ENCODE measurements at regions not wholly inside any gene's neighbourhood (a gene's known extent, or its start where the extent isn't known, plus 50 kb on each side); places are given as distances from the start of the nearest gene placed in this dataset.
"Not testable (repeated sequence)": the region's sequence is repeated elsewhere in the genome, so short reads cannot be mapped to it uniquely, and the experiment has no call there.

GRCh38 chrX:93868289-93868965, 194.4 kb downstream of the FAM133A start:
- Histone ChIP-seq H4K20me1 (ENCODE audit: insufficient read depth, low read depth, low read length) (no peaks in the 10 kb centered on the region), H3K4me2 (ENCODE audit: low read depth, low read length, poor library complexity, severe bottlenecking) (no peak overlapping the region), H3K36me3 (ENCODE audit: insufficient read depth, low read length) (no peaks in the 10 kb centered on the region), H3K9me3 (ENCODE audit: low read length) (peaks cover 25% of the 10 kb centered on the region), H3K9ac (ENCODE audit: low read length) (no peak overlapping the region), H3K9me2 (replicated peaks; ENCODE audit: insufficient read depth, low read length) (no peaks in the 10 kb centered on the region), H2AFZ (ENCODE audit: low read length) (no peak overlapping the region), H3K4me1 (ENCODE audit: low read length) (no peaks in the 10 kb centered on the region), H3K27me3 (ENCODE audit: low read length) (no peaks in the 10 kb centered on the region), H3K79me2 (ENCODE audit: low read length) (no peaks in the 10 kb centered on the region), H3K4me3 (ENCODE audit: low read length) (no peak overlapping the region), H3K27ac (ENCODE audit: low read length) (no peak overlapping the region)
- DNase-seq = no peak

GRCh38 chrX:93874554-93874953, 200.5 kb downstream of the FAM133A start:
- H3K36me3 ChIP-seq (ENCODE audit: insufficient read depth, low read length) = no peaks in the 10 kb centered on the region
- no peak overlapping the region for H3K9ac ChIP-seq (ENCODE audit: low read length)
- H3K4me3 ChIP-seq (ENCODE audit: low read length) = no peak overlapping the region
- H3K9me2 ChIP-seq (replicated peaks; ENCODE audit: insufficient read depth, low read length) = no peaks in the 10 kb centered on the region
- H4K20me1 ChIP-seq (ENCODE audit: insufficient read depth, low read depth, low read length) = no peaks in the 10 kb centered on the region
- no peak overlapping the region for H2AFZ ChIP-seq (ENCODE audit: low read length)
- H3K27me3 ChIP-seq (ENCODE audit: low read length) = no peaks in the 10 kb centered on the region
- no peak overlapping the region for H3K4me2 ChIP-seq (ENCODE audit: low read depth, low read length, poor library complexity, severe bottlenecking)
- no peak overlapping the region for H3K27ac ChIP-seq (ENCODE audit: low read length)
- no peaks in the 10 kb centered on the region for H3K79me2 ChIP-seq (ENCODE audit: low read length)
- no peaks in the 10 kb centered on the region for H3K4me1 ChIP-seq (ENCODE audit: low read length)
- peaks cover 4% of the 10 kb centered on the region for H3K9me3 ChIP-seq (ENCODE audit: low read length)
- peak; percentile 73 for DNase-seq

- no peak for DNase-seq
- no peaks in the 10 kb centered on the region for H3K9me2 ChIP-seq (replicated peaks; ENCODE audit: insufficient read depth, low read length)
- H3K4me1 ChIP-seq (ENCODE audit: low read length) = no peaks in the 10 kb centered on the region
- H4K20me1 ChIP-seq (ENCODE audit: insufficient read depth, low read depth, low read length) = no peaks in the 10 kb centered on the region
- H3K9me3 ChIP-seq (ENCODE audit: low read length) = peaks cover 13% of the 10 kb centered on the region
- no peaks in the 10 kb centered on the region for H3K79me2 ChIP-seq (ENCODE audit: low read length)
- H3K27ac ChIP-seq (ENCODE audit: low read length) = no peak overlapping the region
- H3K4me3 ChIP-seq (ENCODE audit: low read length) = no peak overlapping the region
- H3K27me3 ChIP-seq (ENCODE audit: low read length) = no peaks in the 10 kb centered on the region
- H3K4me2 ChIP-seq (ENCODE audit: low read depth, low read length, poor library complexity, severe bottlenecking) = no peak overlapping the region
- H3K36me3 ChIP-seq (ENCODE audit: insufficient read depth, low read length) = no peaks in the 10 kb centered on the region
- H2AFZ ChIP-seq (ENCODE audit: low read length) = no peak overlapping the region
- no peak overlapping the region for H3K9ac ChIP-seq (ENCODE audit: low read length)
Observed at GRCh38 chrX:93875621-93876282, 201.7 kb downstream of the FAM133A start.

GRCh38 chrX:93921041-93921440, 247.0 kb downstream of the FAM133A start:
- H3K27me3 ChIP-seq (ENCODE audit: low read length); H3K79me2 ChIP-seq (ENCODE audit: low read length); H3K4me2 ChIP-seq (ENCODE audit: low read depth, low read length, poor library complexity, severe bottlenecking); H3K9me2 ChIP-seq (replicated peaks; ENCODE audit: insufficient read depth, low read length); H3K4me3 ChIP-seq (ENCODE audit: low read length); DNase-seq; H3K9ac ChIP-seq (ENCODE audit: low read length); H3K36me3 ChIP-seq (ENCODE audit: insufficient read depth, low read length); H4K20me1 ChIP-seq (ENCODE audit: insufficient read depth, low read depth, low read length); H2AFZ ChIP-seq (ENCODE audit: low read length); H3K4me1 ChIP-seq (ENCODE audit: low read length); H3K27ac ChIP-seq (ENCODE audit: low read length): not testable (repeated sequence)
- H3K9me3 ChIP-seq (ENCODE audit: low read length) = peaks cover 26% of the 10 kb centered on the region

- Histone ChIP-seq H3K4me1 (ENCODE audit: low read length) (no peaks in the 10 kb centered on the region), H3K27me3 (ENCODE audit: low read length) (no peaks in the 10 kb centered on the region), H3K79me2 (ENCODE audit: low read length) (no peaks in the 10 kb centered on the region)
Observed at GRCh38 chrX:93932471-93933220, 258.6 kb downstream of the FAM133A start.

GRCh38 chrX:93977641-93978040, 303.6 kb downstream of the FAM133A start:
- Histone ChIP-seq H3K9ac (ENCODE audit: low read length) (no peak overlapping the region), H3K79me2 (ENCODE audit: low read length) (no peaks in the 10 kb centered on the region), H2AFZ (ENCODE audit: low read length) (no peak overlapping the region), H4K20me1 (ENCODE audit: insufficient read depth, low read depth, low read length) (no peaks in the 10 kb centered on the region), H3K27ac (ENCODE audit: low read length) (no peak overlapping the region), H3K9me3 (ENCODE audit: low read length) (peaks cover 36% of the 10 kb centered on the region), H3K27me3 (ENCODE audit: low read length) (no peaks in the 10 kb centered on the region), H3K9me2 (replicated peaks; ENCODE audit: insufficient read depth, low read length) (no peaks in the 10 kb centered on the region), H3K4me3 (ENCODE audit: low read length) (no peak overlapping the region), H3K4me1 (ENCODE audit: low read length) (no peaks in the 10 kb centered on the region), H3K4me2 (ENCODE audit: low read depth, low read length, poor library complexity, severe bottlenecking) (no peak overlapping the region), H3K36me3 (ENCODE audit: insufficient read depth, low read length) (no peaks in the 10 kb centered on the region)
- no peak for DNase-seq

More at GRCh38 chrX:93932471-93933220, 258.6 kb downstream of the FAM133A start:
- H2AFZ ChIP-seq (ENCODE audit: low read length) = no peak overlapping the region
- no peak overlapping the region for H3K9ac ChIP-seq (ENCODE audit: low read length)
- H3K9me2 ChIP-seq (replicated peaks; ENCODE audit: insufficient read depth, low read length) = no peaks in the 10 kb centered on the region
- H3K27ac ChIP-seq (ENCODE audit: low read length) = no peak overlapping the region
- H3K36me3 ChIP-seq (ENCODE audit: insufficient read depth, low read length) = no peaks in the 10 kb centered on the region
- no peak overlapping the region for H3K4me2 ChIP-seq (ENCODE audit: low read depth, low read length, poor library complexity, severe bottlenecking)
- no peak for DNase-seq
- no peak overlapping the region for H3K4me3 ChIP-seq (ENCODE audit: low read length)
- H4K20me1 ChIP-seq (ENCODE audit: insufficient read depth, low read depth, low read length) = no peaks in the 10 kb centered on the region
- peaks cover 37% of the 10 kb centered on the region for H3K9me3 ChIP-seq (ENCODE audit: low read length)

GRCh38 chrX:93985344-93986307, 311.6 kb downstream of the FAM133A start:
- Histone ChIP-seq H3K27me3 (ENCODE audit: low read length) (no peaks in the 10 kb centered on the region), H3K9me3 (ENCODE audit: low read length) (peaks cover 17% of the 10 kb centered on the region), H3K9ac (ENCODE audit: low read length) (no peak overlapping the region), H3K36me3 (ENCODE audit: insufficient read depth, low read length) (no peaks in the 10 kb centered on the region), H3K27ac (ENCODE audit: low read length) (no peak overlapping the region), H3K4me1 (ENCODE audit: low read length) (no peaks in the 10 kb centered on the region), H3K4me2 (ENCODE audit: low read depth, low read length, poor library complexity, severe bottlenecking) (no peak overlapping the region), H4K20me1 (ENCODE audit: insufficient read depth, low read depth, low read length) (no peaks in the 10 kb centered on the region), H3K9me2 (replicated peaks; ENCODE audit: insufficient read depth, low read length) (no peaks in the 10 kb centered on the region), H3K4me3 (ENCODE audit: low read length) (no peak overlapping the region), H3K79me2 (ENCODE audit: low read length) (no peaks in the 10 kb centered on the region), H2AFZ (ENCODE audit: low read length) (no peak overlapping the region)
- DNase-seq = no peak

Measured in Karpas-422 (cell line).